GOT3 (cell line): ENCODE measurements at regions not wholly inside any gene's neighbourhood (a gene's known extent, or its start where the extent isn't known, plus 50 kb on each side); places are given as distances from the start of the nearest gene placed in this dataset.

Source experiments
- DNase-seq: peaks from one replicate; lab custom pipeline; 2025; ENCODE audit warnings: mixed read lengths; lab: John Stamatoyannopoulos, UW

GRCh38 chr11:29309992-29310391, 706.8 kb downstream of the KCNA4 start:
- no peak for DNase-seq

DNA sequence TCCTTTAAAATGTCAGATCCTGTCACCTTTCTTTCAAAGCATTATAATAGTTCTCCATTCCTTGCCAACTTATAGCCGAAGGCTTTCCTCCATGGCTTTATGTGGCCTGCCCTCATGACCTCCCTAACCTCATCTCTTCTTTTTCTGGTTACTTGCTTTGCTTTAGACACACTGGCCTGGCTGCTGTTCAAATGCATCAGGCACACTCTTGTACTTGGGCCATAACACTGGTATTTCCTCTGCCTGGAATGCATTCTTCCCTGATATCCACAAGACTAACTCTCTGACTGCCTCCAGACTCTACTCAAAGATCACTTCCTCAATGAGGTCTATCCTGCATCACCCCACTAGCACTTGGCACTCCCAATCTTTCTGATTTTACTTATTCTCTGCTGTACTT, 710.3 kb downstream of the KCNA4 start:
- no peak for DNase-seq

GRCh38 chr11:29305456-29306232, 711.2 kb downstream of the KCNA4 start:
- DNase-seq = no peak

DNA sequence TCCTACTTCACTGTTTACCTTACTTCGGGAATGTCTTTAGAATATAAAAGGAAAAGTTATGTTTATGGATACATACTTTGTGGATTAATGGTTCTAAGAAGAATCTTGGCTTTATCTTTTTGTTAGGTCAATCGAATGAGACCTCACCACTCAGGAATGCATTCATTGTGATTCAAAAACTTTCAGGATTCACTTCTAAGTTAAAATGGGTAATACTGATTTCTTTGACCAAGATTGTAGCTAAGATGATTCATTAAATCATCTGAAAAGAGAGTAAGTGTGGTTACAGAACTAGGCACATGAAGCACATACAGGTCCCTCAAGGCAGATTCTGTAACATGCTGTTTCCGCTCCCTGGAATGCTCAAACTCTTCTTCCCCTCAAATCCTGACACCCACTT, 716.4 kb downstream of the KCNA4 start:
- no peak for DNase-seq

- no peak for DNase-seq
Measured at GRCh38 chr11:29296680-29297079, 720.1 kb downstream of the KCNA4 start.

DNA sequence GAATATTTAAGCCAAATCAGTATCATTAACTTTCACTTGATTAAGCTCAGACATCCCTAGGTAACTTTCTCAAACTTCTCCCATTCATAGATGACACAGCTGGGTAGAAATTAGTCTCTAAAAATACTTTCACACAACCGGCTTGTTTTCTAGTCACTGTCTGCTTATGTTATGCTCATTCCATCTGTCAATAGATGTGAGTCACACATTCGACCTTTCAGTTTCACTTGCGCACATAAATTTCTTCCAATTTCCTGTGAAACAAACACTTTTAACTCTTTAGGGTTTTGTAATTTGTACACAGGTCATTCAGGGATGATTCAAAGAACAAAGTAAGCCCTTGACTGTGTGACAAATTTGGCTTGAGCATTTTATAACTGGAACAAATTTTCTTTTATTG, 723.0 kb downstream of the KCNA4 start:
- DNase-seq = no peak

- no peak for DNase-seq
Measured at GRCh38 chr11:29282088-29282487, 734.7 kb downstream of the KCNA4 start.

GRCh38 chr11:29281271-29281777, 735.5 kb downstream of the KCNA4 start:
- no peak for DNase-seq

GRCh38 chr11:29280452-29280851, 736.4 kb downstream of the KCNA4 start:
- DNase-seq = no peak

GRCh38 chr11:29279716-29280115, 737.1 kb downstream of the KCNA4 start:
- no peak for DNase-seq

- DNase-seq = no peak
Measured at GRCh38 chr11:29272019-29272654, 744.7 kb downstream of the KCNA4 start.

DNA sequence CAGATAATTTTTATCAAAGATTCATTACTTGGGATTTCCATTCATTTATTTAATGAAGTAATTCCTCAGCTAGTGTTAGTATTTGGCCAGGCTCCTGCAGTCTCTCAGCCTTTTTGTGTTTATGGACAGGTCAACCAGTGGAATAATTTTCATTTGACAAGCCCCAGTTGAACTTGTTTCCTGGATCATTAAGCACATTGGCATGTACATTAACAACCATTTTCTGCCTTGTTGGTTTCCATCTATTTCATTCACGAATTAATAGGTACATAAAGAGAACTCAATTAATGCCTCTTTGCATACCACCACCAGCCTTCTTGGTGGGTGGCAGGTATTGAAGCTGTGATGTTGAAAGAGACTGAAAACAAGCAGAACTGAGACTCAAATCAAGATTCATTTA, 745.2 kb downstream of the KCNA4 start:
- no peak for DNase-seq

GRCh38 chr11:29268733-29269132, 748.1 kb downstream of the KCNA4 start:
- no peak for DNase-seq

GRCh38 chr11:29265792-29266191, 751.0 kb downstream of the KCNA4 start:
- DNase-seq = no peak

DNA sequence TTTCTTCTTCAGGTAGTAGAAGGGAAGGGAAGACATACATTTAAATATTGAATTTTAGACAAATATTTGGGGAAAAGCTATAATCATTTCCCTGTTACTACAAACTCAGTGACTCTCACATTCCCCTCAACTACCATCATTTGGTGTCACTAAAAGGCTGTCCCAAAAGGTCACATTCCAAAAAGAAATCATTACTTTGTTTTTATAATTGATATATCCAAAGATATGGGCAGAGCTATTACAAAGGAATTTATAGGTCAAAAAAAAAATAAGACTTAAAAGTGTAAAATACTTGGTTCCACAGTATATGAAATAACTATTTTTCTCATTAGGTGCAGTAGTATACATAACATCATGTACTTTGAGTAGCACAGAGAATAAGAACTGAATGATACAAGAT, 751.4 kb downstream of the KCNA4 start:
- no peak for DNase-seq

DNA sequence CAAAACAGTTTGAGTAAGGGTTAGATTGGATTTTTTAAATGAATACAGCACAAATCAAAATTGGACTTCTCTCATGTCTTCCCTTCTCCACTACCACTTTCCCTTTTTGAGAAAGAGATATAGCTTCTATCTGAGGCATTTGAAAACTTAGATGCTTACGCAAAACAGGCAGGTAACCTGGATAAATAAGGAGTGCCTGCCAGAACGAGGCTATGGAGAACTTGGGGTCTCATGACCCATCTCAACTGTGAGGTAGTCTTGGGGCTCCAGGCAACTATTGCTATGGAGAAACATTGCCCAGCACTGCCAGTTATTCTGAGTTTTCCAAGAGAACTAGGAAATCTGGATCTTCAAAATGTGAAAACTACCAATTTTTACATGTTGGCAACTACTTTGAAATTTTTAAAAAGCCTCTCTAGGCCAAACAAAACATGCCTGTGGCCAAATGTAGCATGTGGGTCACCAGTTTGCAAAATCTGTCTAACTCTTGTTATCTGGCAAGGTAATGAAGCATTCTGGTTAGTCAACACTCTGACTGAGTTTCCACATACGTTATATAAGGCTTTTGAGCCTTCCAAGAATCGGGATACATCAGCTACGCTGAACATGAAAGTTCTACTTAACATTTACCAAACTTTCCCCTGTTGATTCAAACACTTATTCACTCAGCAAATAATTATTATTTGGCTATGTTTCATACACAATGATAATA, 752.7 kb downstream of the KCNA4 start:
- DNase-seq = no peak

DNA sequence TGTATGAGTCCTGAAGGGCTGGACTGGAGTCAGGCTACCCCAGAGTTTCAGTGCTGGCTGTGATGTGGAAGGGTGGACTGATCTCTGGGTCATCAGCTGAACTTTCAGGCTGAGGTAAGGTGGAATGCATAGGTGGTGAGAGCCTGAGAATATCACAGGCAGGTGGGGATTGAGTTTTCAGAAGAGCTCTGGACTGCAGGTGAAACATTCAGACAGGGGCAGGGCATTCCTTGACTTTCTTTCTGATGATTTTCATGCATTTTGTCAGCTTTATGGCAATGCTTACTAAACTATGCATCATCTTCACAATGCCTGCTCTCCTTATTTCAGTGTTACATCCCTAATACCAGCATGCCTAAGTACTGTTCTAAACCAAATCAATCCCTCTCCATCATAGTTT, 755.0 kb downstream of the KCNA4 start:
- no peak for DNase-seq

DNA sequence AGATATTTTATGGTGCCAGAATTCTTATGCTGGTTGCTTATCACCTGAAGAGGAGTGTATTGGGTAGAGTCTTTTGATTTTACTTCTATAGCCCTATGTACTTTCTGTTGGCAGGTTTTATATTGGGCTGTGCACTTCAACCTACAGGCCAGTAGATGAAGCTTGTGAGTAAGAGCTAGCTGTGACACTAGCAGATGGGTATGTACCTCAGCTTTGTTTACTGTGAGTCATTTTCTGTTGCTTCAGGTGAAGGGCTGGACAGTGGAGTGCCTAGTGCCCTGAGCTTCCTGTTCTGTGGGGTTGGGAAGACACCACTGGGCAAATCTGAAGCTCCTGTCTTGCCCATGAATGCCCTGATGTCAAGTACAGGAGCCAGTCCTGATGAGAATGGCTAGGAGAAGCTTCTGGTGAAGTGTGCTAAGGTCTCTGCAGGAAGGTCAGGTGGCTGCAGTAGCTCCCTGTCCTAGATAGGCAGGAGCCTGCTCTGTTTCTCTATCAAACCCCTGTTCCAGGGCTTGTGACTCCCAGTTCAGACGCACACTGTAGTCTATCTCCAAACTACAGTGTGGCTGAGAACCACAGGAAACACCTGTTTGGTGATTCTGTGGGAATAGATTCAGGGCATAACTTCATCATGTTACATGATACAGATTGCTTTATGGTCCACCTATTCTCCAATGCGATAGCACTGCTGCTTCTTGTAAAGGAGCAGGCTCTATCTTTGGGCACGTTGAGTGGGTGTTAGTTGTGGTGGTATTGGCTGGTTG, 755.7 kb downstream of the KCNA4 start:
- no peak for DNase-seq

GRCh38 chr11:29258411-29258810, 758.4 kb downstream of the KCNA4 start:
- DNase-seq = no peak

DNA sequence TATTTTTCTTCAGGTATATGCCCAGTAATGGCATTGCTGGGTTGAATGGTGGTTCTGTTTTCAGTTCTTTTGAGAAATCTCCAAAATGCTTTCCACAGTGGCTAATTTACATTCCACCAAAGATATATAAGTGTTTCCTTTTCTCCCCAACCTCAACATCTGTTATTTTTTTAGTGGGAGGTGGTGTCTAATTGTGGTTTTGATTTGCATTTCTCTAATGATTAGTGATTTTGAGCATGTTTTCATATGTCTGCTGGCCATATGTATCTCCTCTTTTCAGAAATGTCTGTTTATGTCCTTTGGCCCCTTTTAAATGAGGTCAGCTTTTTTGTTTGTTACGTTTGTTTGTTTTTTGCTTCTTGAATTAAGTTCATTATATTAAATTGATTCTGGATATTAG, 760.2 kb downstream of the KCNA4 start:
- no peak for DNase-seq

DNA sequence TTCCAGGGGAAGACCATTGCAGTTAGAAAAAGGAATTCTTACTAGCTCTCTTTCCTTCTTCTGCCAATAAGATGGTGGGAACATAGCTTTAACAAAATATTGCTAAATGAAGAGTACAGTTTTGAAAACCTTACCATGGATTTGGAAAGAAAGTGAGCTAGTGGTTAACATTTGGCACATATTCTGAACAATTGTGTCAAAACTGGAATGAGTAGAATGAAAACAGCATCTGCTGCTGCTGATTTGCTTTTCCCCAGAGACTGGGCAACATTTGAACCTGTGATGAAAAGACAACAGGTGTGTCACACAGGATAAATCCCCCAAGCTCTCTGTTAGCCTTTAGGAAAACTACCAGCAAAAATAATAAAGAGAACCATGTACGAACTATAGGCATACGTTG, 761.4 kb downstream of the KCNA4 start:
- no peak for DNase-seq

DNA sequence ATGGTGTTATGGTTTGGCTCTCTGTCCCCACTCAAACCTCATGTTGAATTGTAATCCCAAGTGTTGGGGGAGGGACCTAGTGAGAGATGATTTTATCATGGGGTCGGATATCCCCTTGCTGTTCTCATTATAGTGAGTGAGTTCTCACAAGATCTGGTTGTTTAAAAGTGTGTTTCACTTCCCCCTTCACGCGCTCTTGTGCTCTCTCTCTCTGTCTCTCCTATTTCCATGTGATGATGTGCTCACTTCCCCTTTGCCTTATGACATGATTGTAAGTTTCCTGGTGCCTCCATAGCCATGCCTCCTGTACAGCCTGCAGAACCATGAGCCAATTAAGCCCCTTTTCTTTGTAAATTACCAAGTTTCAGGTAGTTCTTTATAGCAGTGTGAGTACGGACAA, 765.1 kb downstream of the KCNA4 start:
- DNase-seq = no peak
